ENCODE measurements at regions not wholly inside any gene's neighbourhood (a gene's known extent, or its start where the extent isn't known, plus 50 kb on each side); places are given as distances from the start of the nearest gene placed in this dataset.
A peak's percentile ranks its signal among the peaks of the same experiment; 100 is the strongest.
"Not testable (repeated sequence)": the region's sequence is repeated elsewhere in the genome, so short reads cannot be mapped to it uniquely, and the experiment has no call there.

GRCh38 chr15:95699578-95699977 is 630.9 kb upstream of the NR2F2 start:
- Histone ChIP-seq H3K9me3 (ENCODE audit: low read depth) (peaks cover 20% of the 10 kb centered on the region), H4K20me1 (ENCODE audit: insufficient read depth) (no peaks in the 10 kb centered on the region), H2AFZ (no peak overlapping the region), H3K79me2 (ENCODE audit: insufficient read depth) (no peaks in the 10 kb centered on the region), H3K4me2 (ENCODE audit: unreplicated experiment) (no peak overlapping the region), H3K4me1 (ENCODE audit: insufficient read depth) (peaks cover 11% of the 10 kb centered on the region), H3F3A (ENCODE audit: insufficient read depth) (no peaks in the 10 kb centered on the region), H3K4me3 (no peak overlapping the region), H3K9me2 (ENCODE audit: insufficient read depth) (no peaks in the 10 kb centered on the region), H3K9ac (no peak overlapping the region), H3K36me3 (ENCODE audit: low read depth) (no peaks in the 10 kb centered on the region), H3K27me3 (replicated peaks; ENCODE audit: insufficient read depth) (no peaks in the 10 kb centered on the region), H3K27ac (no peak overlapping the region)
- WGBS, 2 experiments (ENCODE audit: low coverage in 1 of 2, low lambda C conversion rate in 2 of 2, missing lambda C conversion rate in 2 of 2): 37% methylated on average over 2 of the region's 2 CpGs
- TF ChIP-seq EZH2 (IDR thresholded peaks at IDR 0.05; ENCODE audit: insufficient read depth, poor library complexity, severe bottlenecking): no peak
- DNase-seq: no peak
- in situ Hi-C loops (cut with MboI): no loop called here

- H3K9me2 ChIP-seq (ENCODE audit: insufficient read depth); in situ Hi-C loops (cut with MboI); H3F3A ChIP-seq (ENCODE audit: insufficient read depth): not testable (repeated sequence)
Measured at GRCh38 chr15:95700692-95701091, 629.8 kb upstream of the NR2F2 start.

GRCh38 chr15:95701410-95701809 is 629.1 kb upstream of the NR2F2 start:
- no peak overlapping the region for H3K9ac ChIP-seq
- no peaks in the 10 kb centered on the region for H3K36me3 ChIP-seq (ENCODE audit: low read depth)
- H3K79me2 ChIP-seq (ENCODE audit: insufficient read depth): no peaks in the 10 kb centered on the region
- H3K27me3 ChIP-seq (replicated peaks; ENCODE audit: insufficient read depth): no peaks in the 10 kb centered on the region
- DNase-seq: no peak
- no peak overlapping the region for H3K4me3 ChIP-seq
- TF ChIP-seq EZH2 (IDR thresholded peaks at IDR 0.05; ENCODE audit: insufficient read depth, poor library complexity, severe bottlenecking): no peak
- no peak overlapping the region for H3K27ac ChIP-seq
- H4K20me1 ChIP-seq (ENCODE audit: insufficient read depth): no peaks in the 10 kb centered on the region
- no peak overlapping the region for H2AFZ ChIP-seq
- no peak overlapping the region for H3K4me2 ChIP-seq (ENCODE audit: unreplicated experiment)
- in situ Hi-C loops (cut with MboI): no loop called here
- H3F3A ChIP-seq (ENCODE audit: insufficient read depth): no peaks in the 10 kb centered on the region
- 27 to 38% methylated on average over 1 of the region's 1 CpG for WGBS, 2 experiments (ENCODE audit: low coverage in 1 of 2, low lambda C conversion rate in 2 of 2, missing lambda C conversion rate in 2 of 2)
- H3K9me2 ChIP-seq (ENCODE audit: insufficient read depth): no peaks in the 10 kb centered on the region
- peaks cover 17% of the 10 kb centered on the region for H3K9me3 ChIP-seq (ENCODE audit: low read depth)
- H3K4me1 ChIP-seq (ENCODE audit: insufficient read depth): peaks cover 11% of the 10 kb centered on the region

More at GRCh38 chr15:95700692-95701091, 629.8 kb upstream of the NR2F2 start:
- WGBS, 2 experiments (ENCODE audit: low coverage in 1 of 2, low lambda C conversion rate in 2 of 2, missing lambda C conversion rate in 2 of 2): 0 to 18% methylated on average over 1 of the region's 1 CpG
- H4K20me1 ChIP-seq (ENCODE audit: insufficient read depth); H3K79me2 ChIP-seq (ENCODE audit: insufficient read depth); DNase-seq; H2AFZ ChIP-seq; H3K9ac ChIP-seq; H3K4me2 ChIP-seq (ENCODE audit: unreplicated experiment); H3K4me3 ChIP-seq; H3K27ac ChIP-seq; H3K27me3 ChIP-seq (replicated peaks; ENCODE audit: insufficient read depth); H3K36me3 ChIP-seq (ENCODE audit: low read depth): not testable (repeated sequence)
- Histone ChIP-seq H3K9me3 (ENCODE audit: low read depth) (peaks cover 17% of the 10 kb centered on the region), H3K4me1 (ENCODE audit: insufficient read depth) (peaks cover 11% of the 10 kb centered on the region)

- Histone ChIP-seq H2AFZ (no peak overlapping the region), H3K9ac (no peak overlapping the region), H3K4me2 (ENCODE audit: unreplicated experiment) (no peak overlapping the region), H3K9me3 (ENCODE audit: low read depth) (no peaks in the 10 kb centered on the region), H3K9me2 (ENCODE audit: insufficient read depth) (no peaks in the 10 kb centered on the region), H3K27ac (no peak overlapping the region), H3K27me3 (replicated peaks; ENCODE audit: insufficient read depth) (no peaks in the 10 kb centered on the region), H4K20me1 (ENCODE audit: insufficient read depth) (no peaks in the 10 kb centered on the region), H3K79me2 (ENCODE audit: insufficient read depth) (no peaks in the 10 kb centered on the region), H3K36me3 (ENCODE audit: low read depth) (no peaks in the 10 kb centered on the region), H3F3A (ENCODE audit: insufficient read depth) (0 out of 2 replicates have a peak, but pooled peaks cover 5% of the 10 kb centered on the region), H3K4me3 (no peak overlapping the region), H3K4me1 (ENCODE audit: insufficient read depth) (no peaks in the 10 kb centered on the region; the same call in 1 of the 2 replicates)
- DNase-seq: no peak
- no peak for TF ChIP-seq EZH2phosphoT487 (IDR thresholded peaks at IDR 0.05; ENCODE audit: insufficient read depth, low read depth)
- TF ChIP-seq EZH2 (IDR thresholded peaks at IDR 0.05; ENCODE audit: insufficient read depth, poor library complexity, severe bottlenecking): no peak
- in situ Hi-C loops (cut with MboI): no loop called here
- WGBS, 2 experiments (ENCODE audit: low coverage in 1 of 2, low lambda C conversion rate in 2 of 2, missing lambda C conversion rate in 2 of 2): 82 to 83% methylated on average over 9 of the region's 9 CpGs
Measured at GRCh38 chr15:95709959-95710695, 620.4 kb upstream of the NR2F2 start.

GRCh38 chr15:95712785-95713184 is 617.7 kb upstream of the NR2F2 start:
- Histone ChIP-seq H4K20me1 (ENCODE audit: insufficient read depth) (no peaks in the 10 kb centered on the region), H3K36me3 (ENCODE audit: low read depth) (no peaks in the 10 kb centered on the region), H3K4me2 (ENCODE audit: unreplicated experiment) (no peak overlapping the region), H3F3A (ENCODE audit: insufficient read depth) (0 out of 2 replicates have a peak, but pooled peaks cover 5% of the 10 kb centered on the region), H2AFZ (no peak overlapping the region), H3K4me1 (ENCODE audit: insufficient read depth) (no peaks in the 10 kb centered on the region; the same call in 1 of the 2 replicates), H3K79me2 (ENCODE audit: insufficient read depth) (no peaks in the 10 kb centered on the region), H3K9ac (no peak overlapping the region), H3K9me2 (ENCODE audit: insufficient read depth) (no peaks in the 10 kb centered on the region), H3K27me3 (replicated peaks; ENCODE audit: insufficient read depth) (no peaks in the 10 kb centered on the region), H3K4me3 (no peak overlapping the region), H3K27ac (no peak overlapping the region), H3K9me3 (ENCODE audit: low read depth) (no peaks in the 10 kb centered on the region)
- WGBS, 2 experiments (ENCODE audit: low coverage in 1 of 2, low lambda C conversion rate in 2 of 2, missing lambda C conversion rate in 2 of 2): 4 to 6% methylated on average over 1 of the region's 1 CpG
- in situ Hi-C loops (cut with MboI): no loop called here
- no peak for TF ChIP-seq EZH2phosphoT487 (IDR thresholded peaks at IDR 0.05; ENCODE audit: insufficient read depth, low read depth)
- no peak for TF ChIP-seq EZH2 (IDR thresholded peaks at IDR 0.05; ENCODE audit: insufficient read depth, poor library complexity, severe bottlenecking)
- peak; percentile 25 for DNase-seq

Measured in GM23248 (cell line).